GM10266 (cell line): ENCODE measurements at regions not wholly inside any gene's neighbourhood (a gene's known extent, or its start where the extent isn't known, plus 50 kb on each side); places are given as distances from the start of the nearest gene placed in this dataset.

Experiments used
- DNase-seq: peaks from one replicate; pipeline ENCODE4 v3.0.0; 2012; ENCODE audit errors: extremely low spot score
- CTCF ChIP-seq: IDR thresholded peaks from 2 replicates; pipeline ENCODE4 v1.5.1; 2012; ENCODE audit warnings: mild to moderate bottlenecking, low read depth; ENCODE audit not compliant: control insufficient read depth, insufficient read depth; ENCODE audit errors: missing control alignments

DNA sequence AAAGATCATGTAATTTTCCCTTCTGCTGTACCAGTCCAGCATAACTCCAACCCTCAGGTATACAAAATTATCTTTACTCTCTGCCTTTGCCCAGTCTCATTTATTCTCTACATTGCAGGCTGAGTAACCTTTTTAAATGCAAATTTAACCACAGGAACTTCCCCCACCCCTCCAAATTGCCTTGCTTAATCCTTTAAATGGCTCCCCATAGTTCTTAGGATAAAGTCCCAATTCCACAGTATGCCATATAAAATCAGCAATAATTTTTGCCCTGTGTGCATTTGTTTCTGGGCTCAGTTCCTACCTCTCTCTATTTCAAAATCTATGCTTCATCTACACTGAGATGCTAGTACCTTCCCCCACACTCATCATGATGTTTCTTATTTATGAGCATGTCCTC lies 879.7 kb downstream of the RPA4 start:
- DNase-seq = no peak
- TF ChIP-seq CTCF = no peak

GRCh38 chrX:97763981-97764380 lies 880.3 kb downstream of the RPA4 start:
- DNase-seq = no peak
- no peak for TF ChIP-seq CTCF

- no peak for DNase-seq
Observed at GRCh38 chrX:97766501-97767095, 882.9 kb downstream of the RPA4 start.

GRCh38 chrX:97787311-97787710 lies 903.6 kb downstream of the RPA4 start:
- no peak for TF ChIP-seq CTCF
- DNase-seq = no peak

More at GRCh38 chrX:97766501-97767095, 882.9 kb downstream of the RPA4 start:
- TF ChIP-seq CTCF = no peak

DNA sequence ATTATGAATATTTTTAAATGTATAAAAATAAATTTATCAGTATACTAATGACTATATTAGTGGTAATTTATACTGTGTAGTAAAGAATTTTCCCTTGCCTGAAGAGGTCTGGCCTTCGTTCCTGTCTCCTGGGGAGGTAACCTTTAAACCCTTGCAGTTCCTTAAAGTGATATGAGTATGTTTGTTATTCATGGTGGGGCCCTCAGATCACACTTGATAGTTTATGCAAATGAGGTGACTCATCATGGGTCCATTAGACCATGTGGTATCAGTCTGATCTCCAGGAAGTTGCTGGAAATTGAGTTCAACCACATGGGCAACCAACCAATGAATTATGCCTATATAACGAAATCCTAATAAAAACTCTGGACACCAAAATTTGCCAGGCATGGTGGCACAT lies 904.1 kb downstream of the RPA4 start:
- no peak for TF ChIP-seq CTCF
- no peak for DNase-seq

DNA sequence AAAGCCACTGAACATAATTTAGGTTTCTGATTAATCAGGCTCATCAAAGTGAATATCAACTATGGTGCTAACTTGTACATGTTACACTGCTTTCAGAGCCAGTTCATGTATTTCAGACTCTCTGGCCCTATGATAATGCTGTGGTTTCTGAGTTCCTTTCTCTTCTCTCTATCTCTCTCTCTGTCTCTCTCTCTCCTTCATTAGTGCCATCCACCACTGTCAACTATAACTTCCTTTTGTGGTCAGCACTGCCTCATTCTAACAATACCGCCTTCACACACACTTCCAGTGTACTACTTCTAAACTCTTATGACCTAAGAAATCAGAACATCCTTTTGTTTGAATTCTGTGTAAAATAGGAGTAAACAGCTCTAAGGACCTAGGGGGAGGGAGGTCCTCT lies 907.1 kb downstream of the RPA4 start:
- no peak for TF ChIP-seq CTCF
- DNase-seq = no peak

DNA sequence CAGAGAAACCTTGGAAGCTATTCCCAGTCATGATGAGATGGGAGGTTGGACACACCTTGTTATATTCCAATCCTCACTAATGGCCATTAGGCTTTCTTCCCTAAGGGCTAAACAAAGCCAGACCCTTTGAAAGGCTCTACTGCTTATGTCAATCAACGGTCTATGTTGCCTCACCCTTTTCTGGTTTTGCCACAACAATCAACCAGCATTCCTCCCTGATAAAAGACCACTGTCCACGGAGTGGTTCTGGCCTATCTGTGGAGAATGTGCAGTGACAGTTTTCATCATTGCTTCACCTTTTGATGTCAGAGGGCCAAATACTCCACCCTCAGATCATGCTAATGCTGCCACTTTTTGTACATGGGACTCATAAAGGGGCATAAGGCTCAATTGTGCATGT lies 913.4 kb downstream of the RPA4 start:
- DNase-seq = no peak
- no peak for TF ChIP-seq CTCF
